ENCODE measurements at regions not wholly inside any gene's neighbourhood (a gene's known extent, or its start where the extent isn't known, plus 50 kb on each side); places are given as distances from the start of the nearest gene placed in this dataset.
"Not testable (repeated sequence)": the region's sequence is repeated elsewhere in the genome, so short reads cannot be mapped to it uniquely, and the experiment has no call there.

DNA sequence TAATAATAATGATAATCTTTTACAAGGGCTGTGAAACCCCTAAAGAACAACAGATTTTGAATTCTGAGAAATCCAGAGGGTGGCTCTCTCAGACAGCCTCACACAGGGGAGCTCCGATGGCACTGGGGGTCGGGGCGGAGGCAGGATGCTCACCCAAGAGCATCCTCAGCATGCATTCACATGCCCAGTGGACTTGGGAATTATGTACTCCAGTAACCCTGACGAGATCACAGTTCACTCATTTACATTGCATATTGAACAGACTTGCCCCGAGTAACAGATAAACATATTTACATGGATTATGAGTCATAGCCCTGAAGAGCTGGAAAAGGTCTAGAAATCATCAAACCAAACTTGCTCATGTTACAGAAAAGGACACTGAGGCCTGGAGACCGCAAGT lies 482.7 kb upstream of the JARID2 start:
- intact Hi-C loops (cut with micrococcal nuclease) = no loop called here

DNA sequence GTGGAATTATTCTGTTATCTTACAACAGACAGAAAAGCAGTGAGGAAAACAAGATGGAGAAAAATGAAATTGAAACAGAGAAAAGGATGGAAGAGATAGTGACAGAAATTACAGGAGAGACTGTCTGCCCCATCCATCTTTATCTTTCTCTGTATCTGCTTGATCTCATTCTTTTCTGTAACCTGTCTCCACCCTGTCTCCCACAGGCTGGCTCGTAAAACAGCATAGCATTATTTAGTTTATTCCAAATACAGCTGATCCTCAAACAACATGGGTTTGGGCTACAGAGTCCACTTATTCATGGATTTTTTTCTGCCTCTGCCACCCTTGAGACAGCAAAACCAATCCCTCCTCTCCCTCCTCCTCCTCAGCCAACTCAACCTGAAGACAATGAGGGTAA lies 482.3 kb upstream of the JARID2 start:
- intact Hi-C loops (cut with micrococcal nuclease) = no loop called here

- intact Hi-C loops (cut with micrococcal nuclease) = no loop called here
Observed at GRCh38 chr6:14765106-14765505, 480.8 kb upstream of the JARID2 start.

DNA sequence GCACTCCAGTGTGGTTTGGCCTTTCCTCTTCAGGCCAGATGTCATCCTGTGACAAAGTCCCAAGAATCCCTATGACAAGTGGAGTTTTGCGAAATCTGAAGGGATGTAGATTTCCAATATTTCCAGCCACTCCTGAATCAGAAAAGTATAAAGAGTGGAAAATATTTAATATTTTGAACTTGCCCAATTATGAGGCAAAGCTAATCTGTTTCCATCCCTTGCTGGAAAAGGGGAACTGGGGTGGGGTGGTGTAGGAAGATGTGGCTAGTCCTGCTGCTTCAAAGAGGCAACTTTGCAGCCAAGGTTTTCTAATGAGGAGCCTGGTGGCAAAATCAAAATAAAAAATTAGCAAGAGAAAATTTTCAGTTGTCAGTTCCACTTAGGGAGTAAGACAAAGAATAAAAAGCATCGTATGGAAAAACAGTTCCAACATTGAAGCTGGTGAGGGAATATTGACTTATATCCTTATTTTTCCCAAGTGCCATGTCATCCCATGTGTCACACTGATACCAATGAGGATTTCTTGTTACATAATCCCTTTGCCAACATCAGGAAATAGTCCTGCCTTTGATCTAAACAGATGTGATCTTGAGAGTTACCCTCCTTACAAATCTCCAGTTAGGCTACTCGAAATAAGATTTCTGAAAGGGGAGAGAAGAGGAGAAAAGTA lies 480.0 kb upstream of the JARID2 start:
- intact Hi-C loops (cut with micrococcal nuclease) = no loop called here

- intact Hi-C loops (cut with micrococcal nuclease) = no loop called here
Observed at GRCh38 chr6:14766391-14766994, 479.4 kb upstream of the JARID2 start.

DNA sequence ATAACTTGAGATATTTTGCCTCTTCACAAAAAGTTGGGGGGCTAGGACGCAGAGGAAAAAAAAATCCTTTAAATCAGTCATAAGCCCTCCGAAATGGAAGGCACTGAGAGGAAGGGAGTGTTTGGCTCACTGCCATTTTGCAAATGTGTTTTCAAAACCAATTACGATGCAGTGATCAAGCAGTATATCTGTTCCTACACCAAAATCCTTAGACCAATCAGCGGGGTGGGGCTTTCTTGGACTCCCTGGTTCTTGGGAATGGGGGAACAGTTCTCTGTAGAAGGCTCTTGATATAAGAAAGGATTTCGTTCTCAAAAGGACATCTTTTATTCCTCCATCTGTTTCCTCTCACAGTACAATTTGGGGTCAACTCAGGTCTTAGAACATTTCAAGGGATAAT lies 478.6 kb upstream of the JARID2 start:
- intact Hi-C loops (cut with micrococcal nuclease) = no loop called here

GRCh38 chr6:14770040-14770439 lies 475.8 kb upstream of the JARID2 start:
- intact Hi-C loops (cut with micrococcal nuclease) = no loop called here

GRCh38 chr6:14770572-14770971 lies 475.3 kb upstream of the JARID2 start:
- intact Hi-C loops (cut with micrococcal nuclease) = no loop called here

- intact Hi-C loops (cut with micrococcal nuclease) = no loop called here
Observed at GRCh38 chr6:14771016-14771415, 474.9 kb upstream of the JARID2 start.

DNA sequence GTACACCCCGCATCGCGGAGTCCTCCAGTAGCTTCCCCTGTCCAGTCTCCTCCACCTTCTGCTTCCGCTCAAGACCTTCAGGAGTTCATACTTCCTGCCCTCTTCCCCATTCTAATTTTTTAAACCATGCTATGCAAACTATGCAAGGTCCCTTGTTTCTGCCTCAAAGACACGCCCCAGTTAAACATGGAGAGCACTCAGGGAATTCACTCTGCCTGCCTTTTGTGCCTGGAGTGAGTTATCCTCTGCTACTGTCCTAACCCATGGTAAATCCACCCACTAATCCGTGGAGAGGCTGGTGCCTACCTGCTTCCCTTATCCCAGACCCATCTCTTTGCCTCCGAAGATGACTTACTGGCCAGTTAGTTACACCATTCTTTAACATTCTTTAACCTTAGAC lies 473.7 kb upstream of the JARID2 start:
- intact Hi-C loops (cut with micrococcal nuclease) = no loop called here

GRCh38 chr6:14775528-14775927 lies 470.3 kb upstream of the JARID2 start:
- intact Hi-C loops (cut with micrococcal nuclease) = no loop called here

GRCh38 chr6:14776307-14776706 lies 469.6 kb upstream of the JARID2 start:
- intact Hi-C loops (cut with micrococcal nuclease) = no loop called here

- intact Hi-C loops (cut with micrococcal nuclease) = no loop called here
Observed at GRCh38 chr6:14781772-14782525, 463.9 kb upstream of the JARID2 start.

DNA sequence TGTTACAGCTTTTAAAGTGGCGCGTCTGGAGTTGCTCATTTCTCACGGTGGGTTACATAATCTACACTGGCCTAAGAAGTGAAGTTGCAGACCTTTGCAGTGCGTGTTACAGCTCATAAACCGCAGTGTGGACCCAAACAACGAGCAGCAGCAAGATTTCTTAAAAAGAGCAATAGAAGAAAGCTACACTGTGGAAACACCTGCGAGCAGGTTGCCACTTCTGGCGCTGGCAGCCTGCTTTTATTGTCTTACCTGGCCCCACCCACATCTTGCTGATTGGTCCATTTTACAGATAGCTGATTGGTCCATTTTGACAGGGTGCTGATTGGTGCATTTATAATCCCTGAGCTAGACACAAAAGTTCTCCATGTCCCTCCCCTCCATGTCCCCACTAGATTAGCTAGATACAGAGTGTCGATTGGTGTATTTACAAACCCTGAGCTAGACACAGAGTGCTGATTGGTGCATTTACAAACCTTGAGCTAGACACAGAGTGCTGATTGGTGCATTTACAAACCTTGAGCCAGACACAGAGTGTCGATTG lies 462.9 kb upstream of the JARID2 start:
- intact Hi-C loops (cut with micrococcal nuclease) = not testable (repeated sequence)

- intact Hi-C loops (cut with micrococcal nuclease) = no loop called here
Observed at GRCh38 chr6:14783594-14783993, 462.3 kb upstream of the JARID2 start.

DNA sequence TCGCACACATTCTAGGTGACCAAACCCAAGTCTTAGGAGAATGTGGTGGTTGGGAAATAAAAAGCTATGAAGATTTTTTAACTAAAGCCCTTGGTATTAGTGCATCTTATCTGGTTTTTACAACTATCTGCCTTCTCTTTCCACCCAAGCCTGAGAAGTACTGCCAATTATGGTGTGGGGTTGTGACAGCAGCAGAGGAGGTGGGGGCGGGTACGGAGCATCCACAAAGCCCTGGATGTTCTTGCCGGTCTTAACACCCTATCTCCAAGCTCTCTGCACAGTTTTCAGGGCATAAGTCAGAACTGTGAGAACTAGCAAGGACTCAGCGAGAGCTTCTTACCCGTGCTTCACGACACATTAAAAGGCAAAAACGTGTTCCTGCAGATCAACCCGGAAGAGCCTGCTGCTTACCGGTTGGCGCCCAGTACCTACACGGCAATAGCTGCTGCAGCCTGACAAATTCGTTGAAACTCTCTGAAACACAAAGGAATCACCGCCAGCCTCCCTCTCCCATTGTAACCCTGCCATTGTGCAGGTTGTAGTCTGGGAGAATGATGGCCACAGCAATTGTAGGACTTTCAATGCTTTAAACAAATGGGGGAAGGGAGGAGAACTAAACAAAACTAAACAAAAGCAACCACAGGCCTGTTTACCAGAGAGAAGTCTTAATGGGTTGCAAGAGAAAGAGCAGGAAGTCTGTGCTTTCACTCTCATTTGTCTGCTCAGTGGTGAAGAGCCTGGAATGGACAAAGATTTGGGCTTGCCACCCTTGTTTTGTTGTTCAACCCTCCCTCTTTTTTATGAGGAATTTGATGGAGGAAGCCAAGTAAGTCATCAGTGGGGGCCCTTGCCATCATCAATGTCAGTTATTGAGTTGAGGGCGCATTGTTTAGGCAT lies 461.0 kb upstream of the JARID2 start:
- intact Hi-C loops (cut with micrococcal nuclease) = loop anchor here (1.0 kb wide), 2 partner anchors 15 to 52 kb away; no protein-coding TSS in a partner anchor

DNA sequence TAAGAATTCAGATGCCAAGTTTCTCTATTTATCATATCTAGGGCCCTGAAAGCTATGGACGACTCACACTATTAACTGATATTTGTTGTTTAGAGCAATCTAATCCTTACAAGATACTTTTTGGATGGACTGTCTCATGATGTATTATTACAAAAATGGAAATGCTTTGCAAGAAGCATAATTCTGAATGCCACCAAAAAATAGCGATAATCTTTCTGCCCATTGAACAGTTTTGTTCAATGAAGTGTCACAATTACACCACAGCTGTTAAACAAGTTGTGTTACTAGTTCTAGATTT lies 460.4 kb upstream of the JARID2 start:
- intact Hi-C loops (cut with micrococcal nuclease) = loop anchor here (1.0 kb wide), 2 partner anchors 15 to 52 kb away; no protein-coding TSS in a partner anchor

DNA sequence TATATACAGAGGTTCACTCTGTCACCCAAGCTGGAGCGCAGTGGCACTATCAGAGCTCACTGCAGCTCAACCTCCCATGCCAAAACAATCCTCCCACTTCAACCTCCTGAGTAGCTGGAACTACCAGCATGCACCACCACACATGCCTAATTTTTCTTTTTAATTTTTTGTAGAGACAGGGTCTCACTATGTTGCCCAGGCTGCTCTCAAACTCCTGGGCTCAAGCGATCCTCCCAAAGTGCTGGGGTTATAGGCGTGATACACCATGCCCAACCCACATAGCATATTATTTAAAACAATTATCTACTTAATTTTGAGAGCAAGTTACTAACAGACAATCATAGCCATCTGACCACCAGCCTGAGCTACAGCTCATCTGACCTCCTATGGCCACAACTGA lies 459.9 kb upstream of the JARID2 start:
- intact Hi-C loops (cut with micrococcal nuclease) = no loop called here

- intact Hi-C loops (cut with micrococcal nuclease) = no loop called here
Observed at GRCh38 chr6:14786455-14786854, 459.4 kb upstream of the JARID2 start.

GRCh38 chr6:14787250-14787649 lies 458.6 kb upstream of the JARID2 start:
- intact Hi-C loops (cut with micrococcal nuclease) = no loop called here

DNA sequence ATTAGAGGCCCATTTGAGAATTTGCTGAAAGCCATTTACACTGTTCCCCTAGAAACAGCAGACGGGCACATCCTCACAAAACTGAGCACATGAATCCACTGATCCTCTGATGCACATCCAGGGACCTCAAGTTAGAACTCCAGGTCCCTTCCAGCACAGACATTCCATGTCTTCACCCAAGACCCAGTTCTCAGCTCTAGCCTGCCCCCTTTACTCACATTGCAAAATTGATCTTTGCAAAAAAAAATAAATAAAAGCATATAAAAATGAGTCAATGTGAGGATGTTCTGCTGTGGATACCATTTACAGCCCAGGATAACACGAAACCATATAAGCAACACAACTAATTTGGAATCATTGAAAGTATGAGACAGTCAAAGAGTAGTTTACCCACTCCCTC lies 458.2 kb upstream of the JARID2 start:
- intact Hi-C loops (cut with micrococcal nuclease) = no loop called here

All from T-helper 1 cell treated with Interleukin-12 subunit alpha and Interleukin-12 subunit beta and Interleukin-4 antibody, amounts not matched to agents 30 ng/mL and 1 ng/mL, for 36 hours (primary cell).